Osteoblast (primary cell): ENCODE measurements at regions not wholly inside any gene's neighbourhood (a gene's known extent, or its start where the extent isn't known, plus 50 kb on each side); places are given as distances from the start of the nearest gene placed in this dataset.

Source experiments
- DNase-seq: peaks from one replicate; pipeline ENCODE4 v3.0.0; 2011; ENCODE audit warnings: low spot score, mixed read lengths; ENCODE audit not compliant: insufficient read length; ENCODE audit errors: missing footprints
- H2AFZ ChIP-seq: 2 replicates; pipeline ENCODE4 v1.6.0; 2011; ENCODE audit warnings: mild to moderate bottlenecking, low read length
- H3K27ac ChIP-seq: 2 replicates; pipeline ENCODE4 v1.5.1; 2011; ENCODE audit warnings: mild to moderate bottlenecking, low read depth, low read length, moderate library complexity
- H3K27me3 ChIP-seq: 2 replicates; pipeline ENCODE4 v1.6.0; 2012; ENCODE audit warnings: mild to moderate bottlenecking, control low read depth, inconsistent platforms, low read length, moderate library complexity; ENCODE audit not compliant: insufficient read depth
- H3K36me3 ChIP-seq: 2 replicates; pipeline ENCODE4 v1.5.1; 2011; ENCODE audit warnings: mild to moderate bottlenecking, low read length, control low read depth, moderate library complexity; ENCODE audit not compliant: insufficient read depth
- H3K4me1 ChIP-seq: 2 replicates; pipeline ENCODE4 v1.5.1; 2011; ENCODE audit warnings: mild to moderate bottlenecking, low read length, control low read depth, moderate library complexity; ENCODE audit not compliant: insufficient read depth
- H3K4me2 ChIP-seq: 2 replicates; pipeline ENCODE4 v1.6.0; 2011; ENCODE audit warnings: mild to moderate bottlenecking, low read length; ENCODE audit not compliant: insufficient read depth
- H3K4me3 ChIP-seq: fragments of 200-600 bp; sonication (generic); 3 replicates; pipeline ENCODE4 v1.5.1; 2012; ENCODE audit warnings: mild to moderate bottlenecking, low read length, inconsistent platforms; ENCODE audit not compliant: insufficient read depth
- H3K79me2 ChIP-seq: 2 replicates; pipeline ENCODE4 v1.6.0; 2012; ENCODE audit warnings: mild to moderate bottlenecking, low read length, control low read depth, inconsistent platforms; ENCODE audit not compliant: insufficient read depth
- H3K9me3 ChIP-seq: 2 replicates; pipeline ENCODE4 v1.5.1; 2011; ENCODE audit warnings: low read depth, low read length, control low read depth
- H4K20me1 ChIP-seq: 2 replicates; pipeline ENCODE4 v1.6.0; 2012; ENCODE audit warnings: mild to moderate bottlenecking, low read length, control low read depth; ENCODE audit not compliant: insufficient read depth
- TF ChIP-seq, protein P1 (sequence below): IDR thresholded peaks from 2 replicates; pipeline ENCODE4 v1.5.1; 2011; ENCODE audit warnings: mild to moderate bottlenecking, low read depth, low read length, moderate library complexity; ENCODE audit errors: extremely low read depth

- no peak for DNase-seq
- Histone ChIP-seq H2AFZ (no peak overlapping the region), H3K36me3 (no peaks in the 10 kb centered on the region), H4K20me1 (no peaks in the 10 kb centered on the region), H3K79me2 (no peaks in the 10 kb centered on the region), H3K4me1 (no peaks in the 10 kb centered on the region), H3K27me3 (no peaks in the 10 kb centered on the region), H3K4me3 (no peak overlapping the region), H3K9me3 (no peaks in the 10 kb centered on the region), H3K27ac (no peak overlapping the region), H3K4me2 (no peak overlapping the region)
- TF ChIP-seq, protein P1, sequence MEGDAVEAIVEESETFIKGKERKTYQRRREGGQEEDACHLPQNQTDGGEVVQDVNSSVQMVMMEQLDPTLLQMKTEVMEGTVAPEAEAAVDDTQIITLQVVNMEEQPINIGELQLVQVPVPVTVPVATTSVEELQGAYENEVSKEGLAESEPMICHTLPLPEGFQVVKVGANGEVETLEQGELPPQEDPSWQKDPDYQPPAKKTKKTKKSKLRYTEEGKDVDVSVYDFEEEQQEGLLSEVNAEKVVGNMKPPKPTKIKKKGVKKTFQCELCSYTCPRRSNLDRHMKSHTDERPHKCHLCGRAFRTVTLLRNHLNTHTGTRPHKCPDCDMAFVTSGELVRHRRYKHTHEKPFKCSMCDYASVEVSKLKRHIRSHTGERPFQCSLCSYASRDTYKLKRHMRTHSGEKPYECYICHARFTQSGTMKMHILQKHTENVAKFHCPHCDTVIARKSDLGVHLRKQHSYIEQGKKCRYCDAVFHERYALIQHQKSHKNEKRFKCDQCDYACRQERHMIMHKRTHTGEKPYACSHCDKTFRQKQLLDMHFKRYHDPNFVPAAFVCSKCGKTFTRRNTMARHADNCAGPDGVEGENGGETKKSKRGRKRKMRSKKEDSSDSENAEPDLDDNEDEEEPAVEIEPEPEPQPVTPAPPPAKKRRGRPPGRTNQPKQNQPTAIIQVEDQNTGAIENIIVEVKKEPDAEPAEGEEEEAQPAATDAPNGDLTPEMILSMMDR: no peak
Observed at GRCh38 chr13:68047889-68048288, 817.8 kb upstream of the PCDH9 start.

- no peak overlapping the region for H3K4me2 ChIP-seq
- no peak overlapping the region for H3K27ac ChIP-seq
- H3K4me3 ChIP-seq: no peak overlapping the region
- H4K20me1 ChIP-seq: no peaks in the 10 kb centered on the region
- no peaks in the 10 kb centered on the region for H3K9me3 ChIP-seq
- no peaks in the 10 kb centered on the region for H3K79me2 ChIP-seq
- DNase-seq: no peak
- no peaks in the 10 kb centered on the region for H3K27me3 ChIP-seq
- H2AFZ ChIP-seq: no peak overlapping the region
- no peaks in the 10 kb centered on the region for H3K4me1 ChIP-seq
- H3K36me3 ChIP-seq: no peaks in the 10 kb centered on the region
- TF ChIP-seq, protein P1: no peak
Observed at GRCh38 chr13:68046903-68047302, 816.8 kb upstream of the PCDH9 start.

GRCh38 chr13:68030152-68030809, 800.1 kb upstream of the PCDH9 start:
- Histone ChIP-seq H3K27me3 (no peaks in the 10 kb centered on the region), H4K20me1 (no peaks in the 10 kb centered on the region), H3K27ac (no peak overlapping the region), H3K79me2 (no peaks in the 10 kb centered on the region), H2AFZ (no peak overlapping the region), H3K4me1 (no peaks in the 10 kb centered on the region), H3K4me3 (no peak overlapping the region), H3K9me3 (no peaks in the 10 kb centered on the region), H3K4me2 (no peak overlapping the region), H3K36me3 (no peaks in the 10 kb centered on the region)
- no peak for DNase-seq
- TF ChIP-seq, protein P1: no peak

- Histone ChIP-seq H3K79me2 (no peaks in the 10 kb centered on the region), H3K4me1 (no peaks in the 10 kb centered on the region), H3K4me2 (no peak overlapping the region), H3K4me3 (no peak overlapping the region), H3K27me3 (no peaks in the 10 kb centered on the region), H3K9me3 (no peaks in the 10 kb centered on the region), H3K27ac (no peak overlapping the region), H4K20me1 (no peaks in the 10 kb centered on the region), H2AFZ (no peak overlapping the region), H3K36me3 (no peaks in the 10 kb centered on the region)
- TF ChIP-seq, protein P1: no peak
- DNase-seq: no peak
Observed at GRCh38 chr13:68028701-68029100, 798.6 kb upstream of the PCDH9 start.
